Endothelial cell of umbilical vein (primary cell): ENCODE measurements at regions not wholly inside any gene's neighbourhood (a gene's known extent, or its start where the extent isn't known, plus 50 kb on each side); places are given as distances from the start of the nearest gene placed in this dataset.

Experiments used
- BruUV-seq: library from RNA; stranded (reverse); fragments of 400-500 nt; replicated peaks from 2 replicates; lab custom pipeline; 2021; lab: Mats Ljungman, UMichigan
- CTCF ChIA-PET: fragments of 300-600, 350-600 bp; sonication (Branson Sonifier 250); formaldehyde crosslinking; loops from one replicate; lab custom pipeline; 2021; ENCODE audit warnings: antibody characterized with exemption, inconsistent platforms; lab: Charles Lee
- POLR2A ChIA-PET: fragments of 300-600, 350-600 bp; sonication (Branson Sonifier 250); formaldehyde crosslinking; loops from one replicate; lab custom pipeline; 2021; ENCODE audit warnings: antibody characterized with exemption, inconsistent platforms; lab: Charles Lee
- DNase-seq: peaks from one replicate; pipeline ENCODE4 v3.0.0-alpha.2; 2011; ENCODE audit warnings: low read depth, low spot score
- FAIRE-seq: peaks from 2 replicates; lab custom pipeline; 2011; peaks lifted over from hg19 to GRCh38; lab: Jason Lieb, UNC
- H2AFZ ChIP-seq: 2 replicates; pipeline ENCODE4 v1.6.0; 2012; ENCODE audit warnings: low read depth, low read length, control low read depth, inconsistent platforms
- H3K27ac ChIP-seq: 2 replicates; pipeline ENCODE4 v1.5.1; 2011; ENCODE audit warnings: low read depth, mild to moderate bottlenecking, control low read depth, low read length, moderate library complexity; ENCODE audit not compliant: insufficient read depth
- H3K27me3 ChIP-seq, 2 experiments: 2 replicates each; pipeline versions ENCODE4 v1.6.0 to v1.6.1; 2011; ENCODE audit warnings: low read length in 2 of 2, mixed read lengths in 1 of 2; ENCODE audit not compliant: control insufficient read depth in 2 of 2, insufficient read depth in 2 of 2
- H3K36me3 ChIP-seq, 2 experiments: 2 replicates in 1 of 2; 3 replicates in 1 of 2; pipeline ENCODE4 v1.5.1; 2011; ENCODE audit warnings: low read length in 2 of 2, mild to moderate bottlenecking in 1 of 2, moderate library complexity in 1 of 2; ENCODE audit not compliant: control insufficient read depth in 2 of 2, insufficient read depth in 2 of 2; ENCODE audit errors: extremely low read depth in 1 of 2
- H3K4me1 ChIP-seq: 3 replicates; pipeline ENCODE4 v1.5.1; 2011; ENCODE audit warnings: mild to moderate bottlenecking, low read length; ENCODE audit not compliant: control insufficient read depth, insufficient read depth; ENCODE audit errors: extremely low read depth
- H3K4me2 ChIP-seq: 2 replicates; pipeline ENCODE4 v1.6.1; 2011; ENCODE audit warnings: low read length, control low read depth, mixed read lengths; ENCODE audit not compliant: insufficient read depth
- H3K4me3 ChIP-seq, 3 experiments: fragments of 200-600 bp in 1 of 3; sonication (generic), shearing (Covaris generic) in 1 of 3; replicated peaks in 1 of 3; 2 replicates each; pipeline ENCODE4 v1.5.1; 2011 to 2016; ENCODE audit warnings: control low read depth in 3 of 3, low read length in 3 of 3, mild to moderate bottlenecking in 2 of 3, inconsistent platforms in 1 of 3, low read depth in 1 of 3, moderate library complexity in 1 of 3; ENCODE audit not compliant: insufficient read depth in 1 of 3
- H3K79me2 ChIP-seq: 2 replicates; pipeline ENCODE4 v1.6.0; 2012; ENCODE audit warnings: low read length, inconsistent platforms; ENCODE audit not compliant: control insufficient read depth, insufficient read depth
- H3K9ac ChIP-seq: replicated peaks from 2 replicates; pipeline ENCODE3; 2011; ENCODE audit warnings: low read length, control low read depth; ENCODE audit not compliant: insufficient read depth; ENCODE audit errors: extremely low read depth
- H3K9me1 ChIP-seq: replicated peaks from 3 replicates; pipeline ENCODE4 v1.6.0; 2011; ENCODE audit warnings: mild to moderate bottlenecking, low read length; ENCODE audit not compliant: control insufficient read depth, insufficient read depth; ENCODE audit errors: extremely low read depth
- H3K9me3 ChIP-seq: replicated peaks from 2 replicates; pipeline ENCODE4 v1.5.1; 2012; ENCODE audit warnings: low read length, inconsistent platforms; ENCODE audit not compliant: control insufficient read depth, insufficient read depth
- H4K20me1 ChIP-seq: replicated peaks from 2 replicates; pipeline ENCODE3; 2011; ENCODE audit warnings: mild to moderate bottlenecking, low read length; ENCODE audit not compliant: control insufficient read depth, insufficient read depth; ENCODE audit errors: extremely low read depth
- CTCF ChIP-seq, 2 donors: IDR thresholded peaks; 1 replicate in 1 of 2; 2 replicates in 1 of 2; pipeline ENCODE4 v1.5.1; 2011; ENCODE audit warnings: low read length in 2 of 2, mild to moderate bottlenecking in 2 of 2, moderate library complexity in 2 of 2, control low read depth in 1 of 2, inconsistent platforms in 1 of 2, low read depth in 1 of 2; ENCODE audit not compliant: insufficient read depth in 1 of 2; ENCODE audit errors: extremely low read depth in 1 of 2
- EZH2 ChIP-seq: IDR thresholded peaks from 2 replicates; pipeline ENCODE4 v1.6.1; 2012; ENCODE audit warnings: borderline replicate concordance, low read depth, mild to moderate bottlenecking, moderate library complexity, low read length, inconsistent platforms; ENCODE audit not compliant: severe bottlenecking
- FOS ChIP-seq: IDR thresholded peaks from 2 replicates; pipeline ENCODE4 v1.6.1; 2011; ENCODE audit warnings: mild to moderate bottlenecking, low read length, moderate library complexity, borderline replicate concordance; ENCODE audit not compliant: insufficient read depth
- GATA2 ChIP-seq: IDR thresholded peaks from 2 replicates; pipeline ENCODE4 v1.7.0; 2011; ENCODE audit warnings: low read depth, mild to moderate bottlenecking, moderate library complexity, mixed read lengths, low read length; ENCODE audit not compliant: insufficient read length, insufficient read depth
- JUN ChIP-seq: IDR thresholded peaks from 2 replicates; pipeline ENCODE4 v1.6.1; 2011; ENCODE audit warnings: borderline replicate concordance, low read depth; ENCODE audit not compliant: insufficient read length, insufficient read depth
- MAX ChIP-seq: IDR thresholded peaks from 2 replicates; pipeline ENCODE4 v1.6.1; 2011; ENCODE audit not compliant: insufficient read depth, insufficient read length
- MYC ChIP-seq: IDR thresholded peaks from one replicate; pipeline ENCODE4 v1.6.1; 2011; ENCODE audit warnings: mild to moderate bottlenecking, low read depth, low read length
- POLR2A ChIP-seq: IDR thresholded peaks from 2 replicates; pipeline ENCODE4 v1.6.1; 2012; ENCODE audit warnings: low read depth, mild to moderate bottlenecking, control low read depth, low read length
- POLR2AphosphoS5 ChIP-seq: IDR thresholded peaks from 2 replicates; pipeline ENCODE4 v1.6.1; 2012; ENCODE audit warnings: low read depth, mild to moderate bottlenecking, control low read depth, low read length, moderate library complexity; ENCODE audit not compliant: insufficient read depth
- dilution Hi-C: fragments of 300-500 bp; cut with MboI; formaldehyde crosslinking; loops from one replicate; pipeline ENCODE4 v1.15.0; 2019; ENCODE audit warnings: low sequenced_read_pairs; ENCODE audit not compliant: extremely low pct_ligation_motif_present
- intact Hi-C: fragments of 100-400 bp; cut with micrococcal nuclease; formaldehyde crosslinking; loops from one replicate; pipeline ENCODE4 v1.10.0; 2022

- CTCF ChIA-PET = interaction anchor here (0.6 to 1.3 kb wide), 2 partner anchors 20 to 21 kb away, joined by 3 to 4 read pairs; no protein-coding TSS in a partner anchor
- dilution Hi-C loops = no loop called here
- FAIRE-seq = no peak
Observed at GRCh38 chr3:82308755-82309154, 547.3 kb upstream of the GBE1 start.

More at GRCh38 chr3:82308755-82309154, 547.3 kb upstream of the GBE1 start:
- DNase-seq = no peak
- H3K4me2 ChIP-seq = no peak overlapping the region
- no peak overlapping the region for H3K4me3 ChIP-seq
- POLR2A ChIA-PET = no interaction called here
- no peaks in the 10 kb centered on the region for H3K36me3 ChIP-seq
- H3K9ac ChIP-seq = no peak overlapping the region
- no peak overlapping the region for H3K27ac ChIP-seq
- H3K9me3 ChIP-seq = no peaks in the 10 kb centered on the region
- no peaks in the 10 kb centered on the region for H3K27me3 ChIP-seq
- intact Hi-C loops = no loop called here
- no peaks in the 10 kb centered on the region for H4K20me1 ChIP-seq
- no peaks in the 10 kb centered on the region for H3K4me1 ChIP-seq
- TF ChIP-seq POLR2A (no peak), POLR2AphosphoS5 (no peak), MAX (no peak), GATA2 (no peak), EZH2 (no peak), MYC (no peak), FOS (no peak), JUN (no peak), CTCF (IDR thresholded peaks at IDR 0.05; ENCODE audit: extremely low read depth in 1 of 2, insufficient read depth in 1 of 2, low read depth in 1 of 2, low read length in 2 of 2) (no peak)
- no peaks in the 10 kb centered on the region for H3K9me1 ChIP-seq
- no peaks in the 10 kb centered on the region for H3K79me2 ChIP-seq
- no peak overlapping the region for H2AFZ ChIP-seq
- no TSS peak for BruUV-seq
